ENCODE measurements at regions not wholly inside any gene's neighbourhood (a gene's known extent, or its start where the extent isn't known, plus 50 kb on each side); places are given as distances from the start of the nearest gene placed in this dataset.
A peak's percentile ranks its signal among the peaks of the same experiment; 100 is the strongest.
"Not testable (repeated sequence)": the region's sequence is repeated elsewhere in the genome, so short reads cannot be mapped to it uniquely, and the experiment has no call there.

GRCh38 chr10:9944690-9945089 lies 1073.0 kb upstream of the CELF2 start:
- H3K4me3 ChIP-seq, result no peak overlapping the region
- H4K20me1 ChIP-seq, result no peaks in the 10 kb centered on the region
- no peak overlapping the region for H3K4me2 ChIP-seq
- H3K9me3 ChIP-seq (replicated peaks in 1 of 11), result peaks cover 0 to 8% (median 0%) of the 10 kb centered on the region in 11 experiments; a peak in 3 of 22 replicates
- no peaks in the 10 kb centered on the region for H3K36me3 ChIP-seq
- H3K27me3 ChIP-seq, result peaks cover 0 to 10% (median 0%) of the 10 kb centered on the region in 11 experiments; a peak in 1 of 22 replicates
- no peak for TF ChIP-seq Cebpa-rat (IDR thresholded peaks at IDR 0.05)
- peaks cover 0 to 7% (median 0%) of the 10 kb centered on the region in 10 experiments; a peak in 2 of 20 replicates for H3K4me1 ChIP-seq
- H3K27ac ChIP-seq, result no peak overlapping the region
- no peak overlapping the region for H3K9ac ChIP-seq

- H3K27me3 ChIP-seq, result peaks cover 0 to 31% (median 0%) of the 10 kb centered on the region in 11 experiments; a peak in 9 of 22 replicates
- no peaks in the 10 kb centered on the region for H3K36me3 ChIP-seq
- H3K4me2 ChIP-seq, result no peak overlapping the region
- no peak for TF ChIP-seq Cebpa-rat (IDR thresholded peaks at IDR 0.05)
- peaks cover 0 to 25% (median 8%) of the 10 kb centered on the region in 10 experiments; a peak in 12 of 20 replicates for H3K4me1 ChIP-seq
- H4K20me1 ChIP-seq, result no peaks in the 10 kb centered on the region
- no peak overlapping the region for H3K9ac ChIP-seq
- no peak overlapping the region for H3K27ac ChIP-seq
- H3K4me3 ChIP-seq, result no peak overlapping the region
- peaks cover 0 to 8% (median 0%) of the 10 kb centered on the region in 11 experiments; a peak in 3 of 22 replicates for H3K9me3 ChIP-seq (replicated peaks in 1 of 11)
Measured at GRCh38 chr10:9950070-9950469, 1067.6 kb upstream of the CELF2 start.

DNA sequence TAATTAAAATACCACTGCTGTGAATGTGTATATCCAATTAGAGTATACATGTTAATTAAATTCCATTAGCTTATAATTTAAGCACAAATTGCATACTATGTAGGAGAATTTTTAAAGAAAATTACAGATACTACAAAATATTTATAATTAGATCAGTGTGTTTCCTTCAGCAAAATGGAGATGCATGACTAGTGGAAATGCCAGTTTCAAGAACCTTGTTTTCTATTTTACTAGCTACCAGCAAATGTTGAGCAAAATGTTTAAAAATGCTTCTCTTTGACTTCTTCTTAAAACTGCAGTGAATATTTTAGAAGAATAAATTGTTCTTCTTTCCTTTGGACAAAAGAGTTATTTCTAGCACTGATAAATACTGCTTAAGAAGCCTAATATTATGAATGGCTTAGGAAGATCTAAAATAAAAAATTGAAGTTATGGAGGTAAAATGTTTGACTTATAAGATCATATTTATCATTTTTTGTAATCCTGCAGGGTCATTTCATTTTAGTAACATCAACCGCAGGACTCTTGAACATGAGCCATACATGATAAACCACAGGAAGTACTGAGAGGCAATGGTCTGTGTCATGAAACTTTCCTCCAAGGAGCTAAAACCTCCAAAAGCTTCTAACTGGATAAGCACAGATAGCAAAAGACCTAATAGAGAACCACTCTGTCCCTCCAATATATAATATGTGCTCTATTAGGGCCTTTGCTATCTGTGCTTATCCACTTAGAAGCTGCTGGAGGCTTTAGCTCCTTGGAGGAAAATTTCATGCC lies 1066.0 kb upstream of the CELF2 start:
- H3K9me3 ChIP-seq (replicated peaks in 1 of 11), result peaks cover 0 to 8% (median 0%) of the 10 kb centered on the region in 11 experiments; a peak in 3 of 22 replicates
- no peak for TF ChIP-seq Cebpa-rat (IDR thresholded peaks at IDR 0.05)
- no peaks in the 10 kb centered on the region for H3K36me3 ChIP-seq
- peaks cover 0 to 25% (median 8%) of the 10 kb centered on the region in 10 experiments; a peak in 12 of 20 replicates for H3K4me1 ChIP-seq
- no peaks in the 10 kb centered on the region for H4K20me1 ChIP-seq
- no peak overlapping the region for H3K9ac ChIP-seq
- no peak overlapping the region for H3K4me3 ChIP-seq
- H3K27me3 ChIP-seq, result peaks cover 0 to 38% (median 0%) of the 10 kb centered on the region in 11 experiments; a peak in 9 of 22 replicates
- no peak overlapping the region for H3K27ac ChIP-seq
- peak overlapping the region in 3 of 11 experiments; percentile 21 to 41 (median 28); a peak in 3 of 22 replicates for H3K4me2 ChIP-seq

- H3K9me3 ChIP-seq (replicated peaks in 1 of 11), result no peaks in the 10 kb centered on the region
- H3K9ac ChIP-seq, result no peak overlapping the region
- no peak for TF ChIP-seq Cebpa-rat (IDR thresholded peaks at IDR 0.05)
- no peaks in the 10 kb centered on the region for H3K36me3 ChIP-seq
- no peaks in the 10 kb centered on the region for H4K20me1 ChIP-seq
- H3K4me2 ChIP-seq, result peak overlapping the region in 2 of 11 experiments; percentile 1 to 33; a peak in 3 of 22 replicates
- peaks cover 0 to 28% (median 0%) of the 10 kb centered on the region in 11 experiments; a peak in 9 of 22 replicates for H3K27me3 ChIP-seq
- H3K27ac ChIP-seq, result no peak overlapping the region
- no peak overlapping the region for H3K4me3 ChIP-seq
- peaks cover 0 to 17% (median 4%) of the 10 kb centered on the region in 10 experiments; a peak in 9 of 20 replicates for H3K4me1 ChIP-seq
Measured at GRCh38 chr10:9957351-9957750, 1060.3 kb upstream of the CELF2 start.

DNA sequence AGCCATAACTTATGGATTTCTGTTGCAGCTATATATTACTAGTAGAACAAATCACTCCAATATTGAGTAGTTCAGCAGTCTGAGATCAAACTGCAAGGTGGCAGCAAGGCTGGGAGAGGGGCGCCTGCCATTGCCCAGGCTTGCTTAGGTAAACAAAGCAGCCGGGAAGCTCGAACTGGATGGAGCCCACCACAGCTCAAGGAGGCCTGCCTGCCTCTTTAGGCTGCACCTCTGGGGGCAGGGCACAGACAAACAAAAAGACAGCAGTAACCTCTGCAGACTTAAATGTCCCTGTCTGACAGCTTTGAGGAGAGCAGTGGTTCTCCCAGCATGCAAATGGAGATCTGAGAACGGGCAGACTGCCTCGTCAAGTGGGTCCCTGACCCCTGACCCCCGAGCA lies 1059.8 kb upstream of the CELF2 start:
- H3K4me3 ChIP-seq; H3K9me3 ChIP-seq (replicated peaks in 1 of 11); H3K27ac ChIP-seq; H3K9ac ChIP-seq; H4K20me1 ChIP-seq; H3K36me3 ChIP-seq: not testable (repeated sequence)
- peak overlapping the region in 1 of 11 experiments; percentile 33; a peak in 1 of 22 replicates for H3K4me2 ChIP-seq
- H3K4me1 ChIP-seq, result peaks cover 0 to 14% (median 0%) of the 10 kb centered on the region in 10 experiments; a peak in 4 of 20 replicates
- H3K27me3 ChIP-seq, result peaks cover 0 to 23% (median 0%) of the 10 kb centered on the region in 11 experiments; a peak in 8 of 22 replicates

- Histone ChIP-seq H3K36me3 (no peaks in the 10 kb centered on the region), H3K27ac (no peak overlapping the region), H3K9me3 (replicated peaks in 1 of 11) (no peaks in the 10 kb centered on the region), H3K4me3 (no peak overlapping the region), H3K4me1 (no peaks in the 10 kb centered on the region), H3K4me2 (no peak overlapping the region), H4K20me1 (no peaks in the 10 kb centered on the region), H3K9ac (no peak overlapping the region), H3K27me3 (no peaks in the 10 kb centered on the region)
- TF ChIP-seq Cebpa-rat (IDR thresholded peaks at IDR 0.05), result no peak
Measured at GRCh38 chr10:9965341-9965740, 1052.3 kb upstream of the CELF2 start.

DNA sequence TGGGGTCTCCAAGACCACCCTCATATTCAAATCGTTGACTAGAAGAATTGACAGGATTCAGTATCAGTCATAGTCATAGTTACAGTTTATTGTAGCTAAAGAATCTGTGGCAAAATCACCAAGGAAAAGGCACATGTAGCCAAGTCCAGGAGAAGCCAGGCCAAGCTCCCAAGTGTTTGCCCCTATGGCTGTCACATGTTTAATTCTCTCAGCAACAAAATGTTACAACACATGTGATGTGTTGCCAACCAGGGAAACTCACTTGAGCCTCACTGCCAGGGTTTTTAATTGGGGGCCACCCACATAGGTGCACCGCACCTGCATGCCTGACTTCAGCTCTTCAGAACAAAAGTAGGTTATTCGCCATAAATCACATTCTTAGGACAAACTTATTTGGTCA lies 1030.9 kb upstream of the CELF2 start:
- no peaks in the 10 kb centered on the region for H3K4me1 ChIP-seq
- no peak for TF ChIP-seq Cebpa-rat (IDR thresholded peaks at IDR 0.05)
- no peak overlapping the region for H3K9ac ChIP-seq
- no peak overlapping the region for H3K4me2 ChIP-seq
- H3K27me3 ChIP-seq, result no peaks in the 10 kb centered on the region
- no peak overlapping the region for H3K4me3 ChIP-seq
- no peaks in the 10 kb centered on the region for H3K36me3 ChIP-seq
- peaks cover 4 to 11% (median 9%) of the 10 kb centered on the region in 11 experiments; a peak in 17 of 22 replicates for H3K9me3 ChIP-seq (replicated peaks in 1 of 11)
- no peak overlapping the region for H3K27ac ChIP-seq
- H4K20me1 ChIP-seq, result no peaks in the 10 kb centered on the region

DNA sequence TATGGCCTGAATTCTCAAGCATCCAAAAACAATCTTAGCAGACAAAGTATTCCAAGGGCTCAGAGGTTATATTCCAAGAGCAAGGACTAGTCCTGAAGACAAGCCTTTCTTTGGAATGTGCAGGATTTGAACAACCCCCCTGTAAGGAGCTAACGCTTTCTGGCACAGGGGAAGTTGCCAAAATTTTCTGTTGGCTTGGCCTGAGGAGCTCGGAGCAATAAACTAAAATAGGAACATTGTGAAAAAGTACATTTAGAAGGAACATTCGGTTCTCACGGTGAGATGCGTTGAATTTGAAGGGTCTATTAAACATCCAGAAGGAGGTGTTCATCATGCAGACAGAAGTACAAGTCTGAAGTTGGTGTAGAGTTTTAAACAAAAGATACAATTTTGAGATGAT lies 1030.5 kb upstream of the CELF2 start:
- Histone ChIP-seq H3K9me3 (replicated peaks in 1 of 11) (peaks cover 4 to 11% (median 9%) of the 10 kb centered on the region in 11 experiments; a peak in 17 of 22 replicates), H3K4me3 (no peak overlapping the region), H3K4me2 (no peak overlapping the region), H3K27me3 (no peaks in the 10 kb centered on the region), H3K27ac (no peak overlapping the region), H3K9ac (no peak overlapping the region), H3K36me3 (no peaks in the 10 kb centered on the region), H3K4me1 (no peaks in the 10 kb centered on the region), H4K20me1 (no peaks in the 10 kb centered on the region)
- TF ChIP-seq Cebpa-rat (IDR thresholded peaks at IDR 0.05), result no peak

DNA sequence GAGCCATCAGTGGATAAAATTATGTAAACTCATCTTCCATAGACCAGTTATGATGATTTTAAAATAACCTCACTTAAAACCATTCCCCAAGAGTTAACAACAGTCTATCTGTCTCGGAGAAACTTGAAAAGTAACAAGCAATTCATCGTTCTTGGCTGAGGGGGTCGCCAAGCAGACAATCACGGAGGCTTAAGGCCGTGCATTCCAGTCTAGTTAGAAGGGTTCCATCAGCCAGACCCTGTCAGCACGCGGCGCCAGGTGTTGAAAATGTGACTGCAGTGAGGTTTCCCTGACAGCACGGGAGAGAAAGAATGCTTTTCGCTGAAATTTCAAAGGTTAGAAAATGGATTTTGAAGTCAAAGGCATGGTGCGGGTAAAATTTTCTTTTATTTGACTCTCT lies 1025.0 kb upstream of the CELF2 start:
- H3K4me1 ChIP-seq, result no peaks in the 10 kb centered on the region
- H3K9me3 ChIP-seq (replicated peaks in 1 of 11), result peaks cover 0 to 4% (median 3%) of the 10 kb centered on the region in 11 experiments; a peak in 17 of 22 replicates
- H3K27ac ChIP-seq, result no peak overlapping the region
- no peak overlapping the region for H3K4me3 ChIP-seq
- H3K9ac ChIP-seq, result no peak overlapping the region
- H3K36me3 ChIP-seq, result no peaks in the 10 kb centered on the region
- no peak overlapping the region for H3K4me2 ChIP-seq
- no peak for TF ChIP-seq Cebpa-rat (IDR thresholded peaks at IDR 0.05)
- no peaks in the 10 kb centered on the region for H3K27me3 ChIP-seq
- no peaks in the 10 kb centered on the region for H4K20me1 ChIP-seq
